Left ventricle myocardium inferior (tissue), 1 donor: ENCODE measurements at regions not wholly inside any gene's neighbourhood (a gene's known extent, or its start where the extent isn't known, plus 50 kb on each side); places are given as distances from the start of the nearest gene placed in this dataset.

Experiments
- DNase-seq: peaks from one replicate; pipeline ENCODE4 v3.0.0-alpha.2; 2020
- H3K27ac ChIP-seq: fragments of 200-600 bp; replicated peaks from 2 replicates; pipeline ENCODE4 v1.8.0; 2021
- H3K27me3 ChIP-seq: fragments of 200-600 bp; 2 replicates; pipeline ENCODE4 v1.8.0; 2021; ENCODE audit warnings: low read depth
- H3K36me3 ChIP-seq: fragments of 200-600 bp; 2 replicates; pipeline ENCODE4 v1.8.0; 2021
- H3K4me1 ChIP-seq: fragments of 200-600 bp; 2 replicates; pipeline ENCODE4 v1.8.0; 2021
- H3K4me3 ChIP-seq: fragments of 200-600 bp; 2 replicates; pipeline ENCODE4 v1.8.0; 2021; ENCODE audit warnings: mild to moderate bottlenecking, moderate library complexity
- H3K9me3 ChIP-seq: fragments of 200-600 bp; replicated peaks from 2 replicates; pipeline ENCODE4 v1.8.0; 2021
- intact Hi-C: fragments of 100-400 bp; cut with micrococcal nuclease; formaldehyde crosslinking; loops from one replicate; pipeline ENCODE4 v1.11.0; 2022
- TF ChIP-seq, protein P1 (sequence below): fragments of 200-600 bp; IDR thresholded peaks from 2 replicates; pipeline ENCODE4 v1.8.0; 2021; ENCODE audit warnings: antibody characterized with exemption, mild to moderate bottlenecking, borderline replicate concordance
- donor health status: DM: no; HTN: yes; CAD: no; lungs with severe emphysema.

DNA sequence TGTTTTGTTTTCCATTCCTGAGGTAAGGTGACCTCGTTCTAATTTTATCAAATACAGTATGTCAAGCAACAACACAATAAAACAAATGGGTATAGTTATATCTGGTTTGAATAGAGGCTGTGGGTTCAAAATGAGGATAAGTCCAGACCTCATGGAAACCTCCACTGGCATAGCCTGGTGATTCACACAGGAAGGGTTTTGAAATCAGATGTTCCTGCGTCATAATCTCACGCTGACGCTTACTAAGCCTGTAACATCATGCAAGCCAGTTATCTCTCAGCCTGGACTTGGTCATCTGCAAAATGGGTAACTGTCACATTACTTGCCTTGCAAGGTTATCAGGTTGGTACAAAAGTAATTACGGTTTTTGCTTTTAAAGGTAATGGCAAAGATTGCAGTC, 1056.3 kb upstream of the EEF2KMT start:
- Histone ChIP-seq H3K36me3 (no peaks in the 10 kb centered on the region), H3K9me3 (no peaks in the 10 kb centered on the region), H3K27ac (no peak overlapping the region), H3K27me3 (no peaks in the 10 kb centered on the region), H3K4me1 (no peaks in the 10 kb centered on the region), H3K4me3 (no peak overlapping the region)
- intact Hi-C loops = no loop called here
- no peak for DNase-seq
- TF ChIP-seq, protein P1, sequence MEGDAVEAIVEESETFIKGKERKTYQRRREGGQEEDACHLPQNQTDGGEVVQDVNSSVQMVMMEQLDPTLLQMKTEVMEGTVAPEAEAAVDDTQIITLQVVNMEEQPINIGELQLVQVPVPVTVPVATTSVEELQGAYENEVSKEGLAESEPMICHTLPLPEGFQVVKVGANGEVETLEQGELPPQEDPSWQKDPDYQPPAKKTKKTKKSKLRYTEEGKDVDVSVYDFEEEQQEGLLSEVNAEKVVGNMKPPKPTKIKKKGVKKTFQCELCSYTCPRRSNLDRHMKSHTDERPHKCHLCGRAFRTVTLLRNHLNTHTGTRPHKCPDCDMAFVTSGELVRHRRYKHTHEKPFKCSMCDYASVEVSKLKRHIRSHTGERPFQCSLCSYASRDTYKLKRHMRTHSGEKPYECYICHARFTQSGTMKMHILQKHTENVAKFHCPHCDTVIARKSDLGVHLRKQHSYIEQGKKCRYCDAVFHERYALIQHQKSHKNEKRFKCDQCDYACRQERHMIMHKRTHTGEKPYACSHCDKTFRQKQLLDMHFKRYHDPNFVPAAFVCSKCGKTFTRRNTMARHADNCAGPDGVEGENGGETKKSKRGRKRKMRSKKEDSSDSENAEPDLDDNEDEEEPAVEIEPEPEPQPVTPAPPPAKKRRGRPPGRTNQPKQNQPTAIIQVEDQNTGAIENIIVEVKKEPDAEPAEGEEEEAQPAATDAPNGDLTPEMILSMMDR = no peak

DNA sequence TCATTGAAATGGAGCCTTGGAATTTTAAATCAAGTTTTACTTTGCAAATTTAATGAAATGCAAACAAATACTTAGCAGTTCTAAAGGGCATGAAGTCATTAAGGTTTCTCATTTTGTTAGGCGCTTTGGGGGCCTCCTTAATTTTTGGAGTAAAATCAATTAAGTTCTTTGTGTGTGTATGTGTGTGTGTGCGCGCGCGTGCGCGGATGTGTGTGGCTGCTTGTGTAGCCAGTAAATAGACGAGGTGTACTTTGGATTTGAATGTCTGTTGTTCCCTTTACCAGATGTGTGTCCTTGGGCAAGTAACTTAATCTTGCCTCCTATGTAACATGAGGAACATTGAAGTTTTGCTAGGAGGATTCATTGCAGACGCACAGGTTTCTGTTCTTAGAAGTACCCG, 1051.4 kb upstream of the EEF2KMT start:
- Histone ChIP-seq H3K27ac (no peak overlapping the region), H3K36me3 (no peaks in the 10 kb centered on the region), H3K27me3 (no peaks in the 10 kb centered on the region), H3K4me3 (no peak overlapping the region), H3K9me3 (peaks cover 25% of the 10 kb centered on the region), H3K4me1 (no peaks in the 10 kb centered on the region)
- no peak for DNase-seq
- TF ChIP-seq, protein P1 = no peak
- intact Hi-C loops = no loop called here

DNA sequence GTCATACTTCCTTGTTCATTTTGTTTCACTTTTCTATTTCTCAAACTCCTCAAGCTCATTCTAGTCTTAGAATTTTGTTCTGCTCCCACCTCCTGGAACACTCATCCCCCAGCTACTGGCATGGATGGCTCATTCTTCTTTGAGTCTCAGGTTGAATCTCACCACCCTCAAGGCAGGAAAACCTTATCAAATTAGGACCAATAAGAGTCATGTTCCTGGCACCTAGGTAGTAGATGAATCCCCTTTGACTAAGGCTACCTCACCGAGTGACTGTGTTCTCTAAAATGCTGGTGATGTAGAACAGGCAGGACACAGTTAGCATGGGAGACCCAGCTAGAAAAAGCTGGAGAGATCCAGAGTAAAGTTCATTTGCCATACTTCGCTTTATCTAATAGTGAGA, 1050.8 kb upstream of the EEF2KMT start:
- Histone ChIP-seq H3K27ac (no peak overlapping the region), H3K4me1 (no peaks in the 10 kb centered on the region), H3K9me3 (peaks cover 25% of the 10 kb centered on the region), H3K4me3 (no peak overlapping the region), H3K27me3 (no peaks in the 10 kb centered on the region), H3K36me3 (no peaks in the 10 kb centered on the region)
- DNase-seq = no peak
- intact Hi-C loops = no loop called here
- TF ChIP-seq, protein P1 = no peak

DNA sequence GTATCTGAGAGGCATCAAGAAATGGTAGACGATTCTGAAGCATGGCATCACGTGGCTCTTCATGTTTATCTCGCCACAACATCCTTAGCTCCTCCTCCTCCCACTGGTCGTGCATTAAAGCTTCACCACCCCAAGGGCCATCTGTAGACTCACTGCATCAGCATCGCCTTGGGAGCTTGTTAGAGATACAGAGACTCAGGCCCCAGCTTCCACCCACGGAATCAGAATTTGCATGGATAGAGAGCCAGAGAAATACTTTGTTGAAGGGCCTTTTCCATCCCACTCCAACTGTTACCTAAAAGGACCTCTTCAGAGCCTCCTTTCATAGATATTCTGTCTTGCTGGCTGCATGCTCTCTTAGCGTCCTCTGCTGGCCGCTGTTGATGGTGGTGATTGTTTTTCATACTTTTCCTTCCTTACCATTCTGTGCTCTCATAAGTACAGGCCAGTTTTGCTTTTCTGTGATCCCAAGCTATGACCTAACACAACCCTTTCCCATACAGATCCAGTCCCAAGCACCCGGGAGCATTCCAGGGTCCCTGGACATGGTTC, 1049.4 kb upstream of the EEF2KMT start:
- no peak overlapping the region for H3K4me3 ChIP-seq
- intact Hi-C loops = no loop called here
- no peak for DNase-seq
- peaks cover 25% of the 10 kb centered on the region for H3K9me3 ChIP-seq
- H3K27ac ChIP-seq = no peak overlapping the region
- no peaks in the 10 kb centered on the region for H3K36me3 ChIP-seq
- H3K4me1 ChIP-seq = no peaks in the 10 kb centered on the region
- TF ChIP-seq, protein P1 = no peak
- no peaks in the 10 kb centered on the region for H3K27me3 ChIP-seq

DNA sequence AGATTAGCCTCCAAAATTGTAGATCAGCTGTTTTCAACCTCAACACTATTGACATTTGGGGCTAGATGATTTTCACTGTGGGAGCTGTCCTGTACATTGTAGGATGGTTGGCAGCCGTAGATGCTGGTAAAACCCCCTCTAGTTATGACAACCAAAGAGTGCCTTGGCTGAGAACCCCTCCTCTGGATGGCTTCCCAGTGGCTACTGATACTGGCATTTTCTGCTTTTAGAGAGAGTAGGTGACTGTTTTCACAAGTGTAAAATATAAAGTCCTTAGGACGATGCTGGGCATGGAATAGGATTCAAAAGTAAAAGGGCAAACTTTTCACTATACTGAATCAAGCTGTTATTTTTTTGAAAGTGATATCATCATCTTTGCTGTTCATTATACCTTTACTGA, 1048.8 kb upstream of the EEF2KMT start:
- TF ChIP-seq, protein P1 = no peak
- H3K36me3 ChIP-seq = no peaks in the 10 kb centered on the region
- H3K9me3 ChIP-seq = peaks cover 25% of the 10 kb centered on the region
- H3K27ac ChIP-seq = no peak overlapping the region
- no peaks in the 10 kb centered on the region for H3K4me1 ChIP-seq
- H3K27me3 ChIP-seq = no peaks in the 10 kb centered on the region
- no peak for DNase-seq
- no peak overlapping the region for H3K4me3 ChIP-seq
- intact Hi-C loops = no loop called here
